Stomach (tissue), 8 donors: ENCODE measurements at regions not wholly inside any gene's neighbourhood (a gene's known extent, or its start where the extent isn't known, plus 50 kb on each side); places are given as distances from the start of the nearest gene placed in this dataset.
A peak's percentile ranks its signal among the peaks of the same experiment; 100 is the strongest.

Experiments
- DNase-seq, 2 donors: peaks; one replicate each; pipeline versions ENCODE4 v3.0.0 to v3.0.0-alpha.2; 2013 to 2019
- H3K27ac ChIP-seq, 5 donors: fragments of 200-600 bp in 4 of 5; sonication (generic) in 4 of 5; one replicate each; pipeline ENCODE4 v1.5.1; 2013 to 2019; ENCODE audit warnings: mild to moderate bottlenecking in 1 of 5, moderate library complexity in 1 of 5
- H3K27me3 ChIP-seq, 3 donors: fragments of 200-600 bp; sonication (generic); one replicate each; pipeline ENCODE4 v1.5.1; 2017 to 2019; ENCODE audit warnings: mixed run types in 1 of 3
- H3K36me3 ChIP-seq, 4 donors: fragments of 200-600 bp; sonication (generic); 1 replicate in 3 of 4; 2 replicates in 1 of 4; pipeline ENCODE4 v1.5.1; 2016 to 2019
- H3K4me1 ChIP-seq, 4 donors: fragments of 200-600 bp; sonication (generic); one replicate each; pipeline ENCODE4 v1.5.1; 2016 to 2019
- H3K4me3 ChIP-seq, 4 donors: fragments of 200-600 bp; sonication (generic) in 3 of 4; one replicate each; pipeline ENCODE4 v1.5.1; 2016 to 2019; ENCODE audit warnings: mild to moderate bottlenecking in 1 of 4
- H3K9me3 ChIP-seq, 4 donors: fragments of 200-600 bp; sonication (generic); one replicate each; pipeline ENCODE4 v1.5.1; 2016 to 2019
- CTCF ChIP-seq, 7 experiments: fragments of 450-650 bp in 4 of 7; fragments of 200-600 bp in 3 of 7; sonication (generic) in 3 of 7; IDR thresholded peaks; one replicate each; pipeline ENCODE4 v1.5.1; 2016 to 2019; ENCODE audit warnings: antibody characterized with exemption in 7 of 7, control low read depth in 2 of 7, mild to moderate bottlenecking in 1 of 7
- EP300 ChIP-seq: sonication (generic); formaldehyde crosslinking; IDR thresholded peaks from one replicate; pipeline ENCODE4 v1.6.1; 2017; ENCODE audit warnings: antibody characterized with exemption
- POLR2A ChIP-seq, 4 donors: fragments of 450-650 bp; IDR thresholded peaks; one replicate each; pipeline ENCODE4 v1.6.1; 2016; ENCODE audit warnings: antibody characterized with exemption in 4 of 4, control low read depth in 2 of 4, mild to moderate bottlenecking in 1 of 4, moderate library complexity in 1 of 4
- POLR2AphosphoS5 ChIP-seq, 3 donors: sonication (generic); formaldehyde crosslinking; IDR thresholded peaks; one replicate each; pipeline ENCODE4 v1.6.1; 2016; ENCODE audit warnings: antibody characterized with exemption in 3 of 3
- WGBS, 5 donors: extraction: QIAGEN DNeasy Blood & Tissue Kit in 3 of 5; methylation state at CpG; one replicate each; pipeline versions ENCODE4 v1.1.5 to v1.1.7; 2013 to 2018; 5-methylcytosine and 5-hydroxymethylcytosine counted together
- intact Hi-C: fragments of 100-400 bp; cut with DNase I; formaldehyde crosslinking; loops from one replicate; pipeline ENCODE4 v1.15.1; 2023; ENCODE audit warnings: low total_unique reads
- donor health status: healthy with polysubstance abuse.
- donor health status: Bipolar disorder and iron deficiency.
- donor health status: healthy.

- 64 to 75% (median 71%) methylated on average over 5 of the region's 5 CpGs for WGBS, 5 donors
- H3K27ac ChIP-seq = no peak overlapping the region
- H3K9me3 ChIP-seq = no peaks in the 10 kb centered on the region
- TF ChIP-seq CTCF (IDR thresholded peaks at IDR 0.05) = no peak
- no peak for TF ChIP-seq EP300
- no peak for TF ChIP-seq POLR2A (IDR thresholded peaks at IDR 0.05)
- intact Hi-C loops = no loop called here
- no peak for DNase-seq
- peaks cover 0 to 6% (median 0%) of the 10 kb centered on the region in 4 donors for H3K4me1 ChIP-seq
- H3K27me3 ChIP-seq = no peaks in the 10 kb centered on the region
- no peaks in the 10 kb centered on the region for H3K36me3 ChIP-seq
- H3K4me3 ChIP-seq = no peak overlapping the region
These were observed 61.4 kb downstream of the NXNL2 start for GRCh38 chr9:88596376-88596775.

- no peaks in the 10 kb centered on the region for H3K9me3 ChIP-seq
- peaks cover 0 to 21% (median 10%) of the 10 kb centered on the region in 4 donors for H3K4me1 ChIP-seq
- peak in 1 of 2 donors; percentile 22 for DNase-seq
- intact Hi-C loops = no loop called here
- H3K4me3 ChIP-seq = no peak overlapping the region
- 52 to 78% (median 71%) methylated on average over 3 of the region's 3 CpGs for whole genome bisulfite sequencing, 5 donors
- no peaks in the 10 kb centered on the region for H3K27me3 ChIP-seq
- TF ChIP-seq POLR2AphosphoS5 (IDR thresholded peaks at IDR 0.05) = peak; percentile 30 to 84 (median 71)
- TF ChIP-seq EP300 = peak; percentile 90
- TF ChIP-seq POLR2A (IDR thresholded peaks at IDR 0.05) = no peak
- H3K36me3 ChIP-seq = no peaks in the 10 kb centered on the region
- H3K27ac ChIP-seq = peak overlapping the region in 4 of 5 donors; percentile 51 to 76 (median 65)
These were observed 70.0 kb downstream of the NXNL2 start for GRCh38 chr9:88604836-88605511.

GRCh38 chr9:88605512-88606362 is 70.8 kb downstream of the NXNL2 start:
- intact Hi-C loops = no loop called here
- no peaks in the 10 kb centered on the region for H3K9me3 ChIP-seq
- no peaks in the 10 kb centered on the region for H3K27me3 ChIP-seq
- H3K4me1 ChIP-seq = peaks cover 0 to 21% (median 10%) of the 10 kb centered on the region in 4 donors
- TF ChIP-seq POLR2AphosphoS5 (IDR thresholded peaks at IDR 0.05) = peak; percentile 34 to 70 (median 41)
- TF ChIP-seq EP300 = no peak
- H3K4me3 ChIP-seq = no peak overlapping the region
- DNase-seq = peak in 1 of 2 donors; percentile 60
- H3K27ac ChIP-seq = peak overlapping the region in 4 of 5 donors; percentile 51 to 76 (median 65)
- H3K36me3 ChIP-seq = no peaks in the 10 kb centered on the region
- 20 to 43% (median 35%) methylated on average over 8 of the region's 8 CpGs for WGBS, 5 donors

GRCh38 chr9:88614359-88614758 is 79.4 kb downstream of the NXNL2 start:
- Histone ChIP-seq H3K4me3 (no peak overlapping the region), H3K9me3 (peaks cover 3 to 44% (median 25%) of the 10 kb centered on the region in 4 donors), H3K27ac (no peak overlapping the region), H3K4me1 (no peaks in the 10 kb centered on the region), H3K27me3 (no peaks in the 10 kb centered on the region), H3K36me3 (no peaks in the 10 kb centered on the region)
- TF ChIP-seq POLR2AphosphoS5 (IDR thresholded peaks at IDR 0.05) (no peak), CTCF (IDR thresholded peaks at IDR 0.05) (no peak), EP300 (no peak), POLR2A (IDR thresholded peaks at IDR 0.05) (no peak)
- 80 to 98% (median 95%) methylated on average over 3 of the region's 3 CpGs for WGBS, 5 donors
- intact Hi-C loops = no loop called here
- no peak for DNase-seq

- TF ChIP-seq POLR2AphosphoS5 (IDR thresholded peaks at IDR 0.05) (no peak), EP300 (no peak), CTCF (IDR thresholded peaks at IDR 0.05) (no peak), POLR2A (IDR thresholded peaks at IDR 0.05) (no peak)
These were observed 88.7 kb downstream of the NXNL2 start for GRCh38 chr9:88623698-88624097.

More at GRCh38 chr9:88623698-88624097, 88.7 kb downstream of the NXNL2 start:
- Histone ChIP-seq H3K9me3 (no peaks in the 10 kb centered on the region), H3K4me1 (no peaks in the 10 kb centered on the region), H3K4me3 (no peak overlapping the region), H3K36me3 (no peaks in the 10 kb centered on the region), H3K27me3 (no peaks in the 10 kb centered on the region), H3K27ac (no peak overlapping the region)
- intact Hi-C loops = no loop called here
- no peak for DNase-seq
